ENCODE measurements at regions not wholly inside any gene's neighbourhood (a gene's known extent, or its start where the extent isn't known, plus 50 kb on each side); places are given as distances from the start of the nearest gene placed in this dataset.
"Not testable (repeated sequence)": the region's sequence is repeated elsewhere in the genome, so short reads cannot be mapped to it uniquely, and the experiment has no call there.

GRCh38 chr2:60353406-60353800, 200.1 kb downstream of the BCL11A start:
- no peak for TF ChIP-seq CTCF (IDR thresholded peaks at IDR 0.05; ENCODE audit: insufficient read depth, missing control alignments)
- DNase-seq (ENCODE audit: insufficient read length, low spot score) (no peak), FAIRE-seq (no peak)

GRCh38 chr2:60352491-60353405, 200.7 kb downstream of the BCL11A start:
- no peak for TF ChIP-seq CTCF (IDR thresholded peaks at IDR 0.05; ENCODE audit: insufficient read depth, missing control alignments)
- DNase-seq (ENCODE audit: insufficient read length, low spot score) (no peak), FAIRE-seq (no peak)

DNA sequence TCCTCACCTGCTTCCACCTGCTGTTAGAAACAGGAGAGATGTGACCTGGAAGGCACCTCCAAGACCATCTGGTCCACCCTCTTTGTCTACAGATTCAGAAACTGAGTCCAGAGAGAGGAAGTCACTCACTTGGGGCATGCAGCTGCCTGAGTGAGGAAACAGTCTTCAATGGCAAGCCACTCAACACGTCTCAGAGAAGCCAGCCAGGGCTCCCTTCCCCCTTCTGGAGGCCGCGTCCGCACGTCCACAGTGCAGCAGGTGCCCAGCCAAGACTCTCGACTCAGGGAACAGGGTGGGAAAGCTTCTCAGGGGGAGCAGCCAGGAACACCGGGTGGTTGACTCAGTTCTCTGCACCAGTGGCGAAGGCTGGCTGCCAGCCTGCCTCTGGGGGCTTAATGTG, 201.7 kb downstream of the BCL11A start:
- no peak for FAIRE-seq
- DNase-seq (ENCODE audit: insufficient read length, low spot score), result no peak
- TF ChIP-seq CTCF (IDR thresholded peaks at IDR 0.05; ENCODE audit: insufficient read depth, missing control alignments), result no peak

- FAIRE-seq, result no peak
- no peak for TF ChIP-seq CTCF (IDR thresholded peaks at IDR 0.05; ENCODE audit: insufficient read depth, missing control alignments)
- DNase-seq (ENCODE audit: insufficient read length, low spot score), result no peak
These were observed 202.1 kb downstream of the BCL11A start for GRCh38 chr2:60351321-60351720.

DNA sequence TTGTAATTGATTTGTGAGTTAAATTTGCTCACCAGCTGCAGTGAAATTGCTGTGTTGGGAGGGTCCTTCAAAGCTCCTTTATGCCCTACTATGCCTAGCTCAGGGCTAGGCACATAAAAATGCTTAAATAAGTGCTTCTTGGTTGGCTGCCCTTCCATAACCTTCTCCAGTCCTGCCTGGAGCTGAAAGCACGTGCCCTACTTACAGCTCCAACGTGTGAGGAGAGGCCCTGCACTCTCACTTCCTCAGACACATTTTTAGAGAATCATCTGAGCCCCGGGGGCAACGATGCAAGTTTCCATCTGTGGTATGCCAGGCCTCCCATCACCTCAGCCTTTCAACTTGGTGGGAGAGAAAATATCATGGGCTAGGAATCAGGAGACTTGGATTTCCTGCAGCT, 202.7 kb downstream of the BCL11A start:
- no peak for FAIRE-seq
- no peak for TF ChIP-seq CTCF (IDR thresholded peaks at IDR 0.05; ENCODE audit: insufficient read depth, missing control alignments)
- no peak for DNase-seq (ENCODE audit: insufficient read length, low spot score)

GRCh38 chr2:60347781-60348180, 205.7 kb downstream of the BCL11A start:
- FAIRE-seq (no peak), DNase-seq (ENCODE audit: insufficient read length, low spot score) (no peak)
- TF ChIP-seq CTCF (IDR thresholded peaks at IDR 0.05; ENCODE audit: insufficient read depth, missing control alignments), result no peak

DNA sequence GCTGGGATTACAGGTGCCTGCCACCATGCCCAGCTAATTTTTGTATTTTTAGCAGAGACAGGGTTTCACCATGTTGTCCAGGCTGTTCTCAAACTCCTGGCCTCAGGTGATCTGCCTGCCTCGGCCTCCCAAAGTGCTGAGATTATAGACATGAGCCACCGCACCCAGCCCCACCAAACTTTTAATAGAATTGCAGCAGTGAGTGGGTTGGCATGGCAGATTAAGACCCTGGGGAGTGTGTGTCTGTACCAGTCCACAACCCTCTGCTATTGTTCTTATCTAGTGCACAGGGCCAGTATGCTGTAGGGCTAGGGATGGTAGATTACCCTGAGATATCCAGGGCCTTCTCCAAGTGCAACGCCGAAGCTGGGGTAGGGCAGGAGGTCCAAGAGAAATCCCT, 211.0 kb downstream of the BCL11A start:
- not testable (repeated sequence) for DNase-seq (ENCODE audit: insufficient read length, low spot score); FAIRE-seq
